ENCODE measurements at regions not wholly inside any gene's neighbourhood (a gene's known extent, or its start where the extent isn't known, plus 50 kb on each side); places are given as distances from the start of the nearest gene placed in this dataset.

GRCh38 chr15:91710080-91710698 is 143.3 kb upstream of the SLCO3A1 start:
- no TSS peak for BruUV-seq (replicated peaks)
- ATAC-seq (no peak), FAIRE-seq (no peak), DNase-seq (ENCODE audit: low spot score) (no peak)
- no peaks in the 10 kb centered on the region for H3K9me3 ChIP-seq (ENCODE audit: low read length)
- H2AFZ ChIP-seq (ENCODE audit: low read length): no peak overlapping the region
- no peak overlapping the region for H3K4me2 ChIP-seq (ENCODE audit: low read depth, low read length)
- CTCF ChIA-PET (ENCODE audit: low intra/inter-chr PET ratio, low total read pairs): no interaction called here
- 0% methylated on average over 3 of the region's 3 CpGs for WGBS (ENCODE audit: low lambda C conversion rate)
- no peak overlapping the region for H3K4me3 ChIP-seq (replicated peaks in 1 of 3; ENCODE audit: insufficient read depth in 1 of 3, low read depth in 2 of 3, low read length in 3 of 3)
- intact Hi-C loops (cut with micrococcal nuclease; ENCODE audit: unreplicated experiment): no loop called here
- no peaks in the 10 kb centered on the region for H3K4me1 ChIP-seq (ENCODE audit: insufficient read depth, low read length)
- H3K27me3 ChIP-seq (ENCODE audit: control insufficient read depth in 1 of 2, insufficient read depth in 2 of 2, low read length in 2 of 2): peaks cover 1 to 8% of the 10 kb centered on the region in 2 experiments; a peak in 3 of 5 replicates
- no peaks in the 10 kb centered on the region for H3K79me2 ChIP-seq (ENCODE audit: insufficient read depth, low read length)
- no peaks in the 10 kb centered on the region for H4K20me1 ChIP-seq (ENCODE audit: insufficient read depth, low read length)
- H3K27ac ChIP-seq (ENCODE audit: extremely low read length, insufficient read depth, low read length): no peak overlapping the region
- in situ Hi-C loops (cut with HindIII; ENCODE audit: extremely low pct_ligation_motif_present, low pct_unique_long_range_greater_than_20kb): no loop called here
- TF ChIP-seq ZFP90 (CRISPR knock-in tag; IDR thresholded peaks at IDR 0.05; ENCODE audit: borderline replicate concordance): no peak
- TF ChIP-seq NR1H2 (CRISPR knock-in tag; IDR thresholded peaks at IDR 0.05; ENCODE audit: borderline replicate concordance, low read depth): no peak
- no peak for TF ChIP-seq RBAK (CRISPR knock-in tag; IDR thresholded peaks at IDR 0.05)
- TF ChIP-seq SOX5 (CRISPR knock-in tag; IDR thresholded peaks at IDR 0.05; ENCODE audit: borderline replicate concordance): no peak
- TF ChIP-seq ZNF569 (CRISPR knock-in tag; IDR thresholded peaks at IDR 0.05; ENCODE audit: borderline replicate concordance): no peak
- no peak for TF ChIP-seq ZFP41 (CRISPR knock-in tag; IDR thresholded peaks at IDR 0.05; ENCODE audit: borderline replicate concordance)
- no peak for TF ChIP-seq PCBP1 (IDR thresholded peaks at IDR 0.05; ENCODE audit: borderline replicate concordance, low read depth, low read length)
- no peak for TF ChIP-seq CEBPG (CRISPR knock-in tag; IDR thresholded peaks at IDR 0.05)
- no peak for TF ChIP-seq CEBPB (IDR thresholded peaks at IDR 0.05; ENCODE audit: borderline replicate concordance, low read depth, low read length)
- TF ChIP-seq ZNF614 (CRISPR knock-in tag; IDR thresholded peaks at IDR 0.05; ENCODE audit: borderline replicate concordance): no peak
- TF ChIP-seq SALL2 (CRISPR knock-in tag; IDR thresholded peaks at IDR 0.05): no peak
- no peak for TF ChIP-seq MED1 (CRISPR knock-in tag; IDR thresholded peaks at IDR 0.05)
- no peak for TF ChIP-seq RBM22 (optimal IDR thresholded peaks at IDR 0.05; ENCODE audit: low read length)
- no peak overlapping the region for H3K9ac ChIP-seq (ENCODE audit: insufficient read depth, low read depth, low read length)
- POLR2A ChIA-PET: no interaction called here
- no peaks in the 10 kb centered on the region for H3K36me3 ChIP-seq (replicated peaks in 1 of 2; ENCODE audit: control insufficient read depth in 1 of 2, insufficient read depth in 2 of 2, low read length in 2 of 2)

Data from HepG2 (cell line).